ENCODE measurements at regions not wholly inside any gene's neighbourhood (a gene's known extent, or its start where the extent isn't known, plus 50 kb on each side); places are given as distances from the start of the nearest gene placed in this dataset.

- FAIRE-seq = no peak
- DNase-seq (ENCODE audit: insufficient read length, low spot score) = no peak
Measured at GRCh38 chr15:95565016-95565600, 765.4 kb upstream of the NR2F2 start.

- DNase-seq (ENCODE audit: insufficient read length, low spot score) (no peak), FAIRE-seq (no peak)
Measured at GRCh38 chr15:95565690-95566089, 764.8 kb upstream of the NR2F2 start.

GRCh38 chr15:95567686-95568085 lies 762.8 kb upstream of the NR2F2 start:
- FAIRE-seq (no peak), DNase-seq (ENCODE audit: insufficient read length, low spot score) (no peak)

GRCh38 chr15:95574053-95574452 lies 756.4 kb upstream of the NR2F2 start:
- no peak for FAIRE-seq
- no peak for DNase-seq (ENCODE audit: insufficient read length, low spot score)

GRCh38 chr15:95577927-95578326 lies 752.6 kb upstream of the NR2F2 start:
- no peak for FAIRE-seq
- DNase-seq (ENCODE audit: insufficient read length, low spot score) = no peak

GRCh38 chr15:95580121-95580520 lies 750.4 kb upstream of the NR2F2 start:
- DNase-seq (ENCODE audit: insufficient read length, low spot score) = no peak
- no peak for FAIRE-seq

- DNase-seq (ENCODE audit: insufficient read length, low spot score) (no peak), FAIRE-seq (no peak)
Measured at GRCh38 chr15:95581595-95581994, 748.9 kb upstream of the NR2F2 start.

- DNase-seq (ENCODE audit: insufficient read length, low spot score) (no peak), FAIRE-seq (no peak)
Measured at GRCh38 chr15:95584088-95584487, 746.4 kb upstream of the NR2F2 start.

GRCh38 chr15:95588056-95588455 lies 742.4 kb upstream of the NR2F2 start:
- DNase-seq (ENCODE audit: insufficient read length, low spot score) = no peak
- FAIRE-seq = no peak

- no peak for DNase-seq (ENCODE audit: insufficient read length, low spot score)
- FAIRE-seq = no peak
Measured at GRCh38 chr15:95590533-95591044, 739.9 kb upstream of the NR2F2 start.

GRCh38 chr15:95591270-95591669 lies 739.2 kb upstream of the NR2F2 start:
- FAIRE-seq = no peak
- DNase-seq (ENCODE audit: insufficient read length, low spot score) = no peak

- no peak for DNase-seq (ENCODE audit: insufficient read length, low spot score)
- FAIRE-seq = no peak
Measured at GRCh38 chr15:95591886-95592285, 738.6 kb upstream of the NR2F2 start.

- FAIRE-seq = no peak
Measured at GRCh38 chr15:95594496-95594895, 736.0 kb upstream of the NR2F2 start.

GRCh38 chr15:95595759-95596158 lies 734.7 kb upstream of the NR2F2 start:
- FAIRE-seq = no peak
- no peak for DNase-seq (ENCODE audit: insufficient read length, low spot score)

More at GRCh38 chr15:95594496-95594895, 736.0 kb upstream of the NR2F2 start:
- DNase-seq (ENCODE audit: insufficient read length, low spot score) = no peak

GRCh38 chr15:95596496-95596895 lies 734.0 kb upstream of the NR2F2 start:
- DNase-seq (ENCODE audit: insufficient read length, low spot score) (no peak), FAIRE-seq (no peak)

- DNase-seq (ENCODE audit: insufficient read length, low spot score) (no peak), FAIRE-seq (no peak)
Measured at GRCh38 chr15:95598251-95598855, 732.1 kb upstream of the NR2F2 start.

GRCh38 chr15:95600367-95600766 lies 730.1 kb upstream of the NR2F2 start:
- no peak for FAIRE-seq
- DNase-seq (ENCODE audit: insufficient read length, low spot score) = no peak

GRCh38 chr15:95600884-95601283 lies 729.6 kb upstream of the NR2F2 start:
- DNase-seq (ENCODE audit: insufficient read length, low spot score) = no peak
- FAIRE-seq = no peak

- DNase-seq (ENCODE audit: insufficient read length, low spot score) (no peak), FAIRE-seq (no peak)
Measured at GRCh38 chr15:95601525-95601924, 729.0 kb upstream of the NR2F2 start.

- DNase-seq (ENCODE audit: insufficient read length, low spot score) = no peak
- no peak for FAIRE-seq
Measured at GRCh38 chr15:95603802-95604201, 726.7 kb upstream of the NR2F2 start.

- DNase-seq (ENCODE audit: insufficient read length, low spot score) (no peak), FAIRE-seq (no peak)
Measured at GRCh38 chr15:95604634-95605036, 725.9 kb upstream of the NR2F2 start.

- DNase-seq (ENCODE audit: insufficient read length, low spot score) (no peak), FAIRE-seq (no peak)
Measured at GRCh38 chr15:95605098-95605497, 725.4 kb upstream of the NR2F2 start.

- no peak for FAIRE-seq
Measured at GRCh38 chr15:95606551-95606950, 723.9 kb upstream of the NR2F2 start.

More at GRCh38 chr15:95606551-95606950, 723.9 kb upstream of the NR2F2 start:
- no peak for DNase-seq (ENCODE audit: insufficient read length, low spot score)
